ENCODE measurements at regions not wholly inside any gene's neighbourhood (a gene's known extent, or its start where the extent isn't known, plus 50 kb on each side); places are given as distances from the start of the nearest gene placed in this dataset.

GRCh38 chr2:142347751-142348150 lies 216.9 kb upstream of the LRP1B start:
- H3K4me3 ChIP-seq (replicated peaks; ENCODE audit: low read depth, low read length), result no peak overlapping the region
- no peak for DNase-seq (ENCODE audit: low read depth)
- TF ChIP-seq CTCF (IDR thresholded peaks at IDR 0.05; ENCODE audit: low read length, missing control alignments), result no peak

- TF ChIP-seq CTCF (IDR thresholded peaks at IDR 0.05; ENCODE audit: low read length, missing control alignments), result no peak
- H3K4me3 ChIP-seq (replicated peaks; ENCODE audit: low read depth, low read length), result no peak overlapping the region
- no peak for DNase-seq (ENCODE audit: low read depth)
These were observed 208.4 kb upstream of the LRP1B start for GRCh38 chr2:142339261-142339660.

- no peak for TF ChIP-seq CTCF (IDR thresholded peaks at IDR 0.05; ENCODE audit: low read length, missing control alignments)
- DNase-seq (ENCODE audit: low read depth), result no peak
- H3K4me3 ChIP-seq (replicated peaks; ENCODE audit: low read depth, low read length), result no peak overlapping the region
These were observed 201.4 kb upstream of the LRP1B start for GRCh38 chr2:142332196-142332595.

- no peak overlapping the region for H3K4me3 ChIP-seq (replicated peaks; ENCODE audit: low read depth, low read length)
- no peak for DNase-seq (ENCODE audit: low read depth)
- TF ChIP-seq CTCF (IDR thresholded peaks at IDR 0.05; ENCODE audit: low read length, missing control alignments), result no peak
These were observed 199.6 kb upstream of the LRP1B start for GRCh38 chr2:142330458-142330857.

- H3K4me3 ChIP-seq (replicated peaks; ENCODE audit: low read depth, low read length), result no peak overlapping the region
- DNase-seq (ENCODE audit: low read depth), result no peak
- TF ChIP-seq CTCF (IDR thresholded peaks at IDR 0.05; ENCODE audit: low read length, missing control alignments), result no peak
These were observed 195.1 kb upstream of the LRP1B start for GRCh38 chr2:142325870-142326269.

- no peak for DNase-seq (ENCODE audit: low read depth)
- no peak for TF ChIP-seq CTCF (IDR thresholded peaks at IDR 0.05; ENCODE audit: low read length, missing control alignments)
These were observed 192.4 kb upstream of the LRP1B start for GRCh38 chr2:142323206-142323605.

GRCh38 chr2:142321706-142322280 lies 191.0 kb upstream of the LRP1B start:
- no peak for DNase-seq (ENCODE audit: low read depth)
- TF ChIP-seq CTCF (IDR thresholded peaks at IDR 0.05; ENCODE audit: low read length, missing control alignments), result no peak
- no peak overlapping the region for H3K4me3 ChIP-seq (replicated peaks; ENCODE audit: low read depth, low read length)

More at GRCh38 chr2:142323206-142323605, 192.4 kb upstream of the LRP1B start:
- no peak overlapping the region for H3K4me3 ChIP-seq (replicated peaks; ENCODE audit: low read depth, low read length)

Data from fibroblast of pulmonary artery (primary cell).